ENCODE measurements at regions not wholly inside any gene's neighbourhood (a gene's known extent, or its start where the extent isn't known, plus 50 kb on each side); places are given as distances from the start of the nearest gene placed in this dataset.
"Not testable (repeated sequence)": the region's sequence is repeated elsewhere in the genome, so short reads cannot be mapped to it uniquely, and the experiment has no call there.

DNA sequence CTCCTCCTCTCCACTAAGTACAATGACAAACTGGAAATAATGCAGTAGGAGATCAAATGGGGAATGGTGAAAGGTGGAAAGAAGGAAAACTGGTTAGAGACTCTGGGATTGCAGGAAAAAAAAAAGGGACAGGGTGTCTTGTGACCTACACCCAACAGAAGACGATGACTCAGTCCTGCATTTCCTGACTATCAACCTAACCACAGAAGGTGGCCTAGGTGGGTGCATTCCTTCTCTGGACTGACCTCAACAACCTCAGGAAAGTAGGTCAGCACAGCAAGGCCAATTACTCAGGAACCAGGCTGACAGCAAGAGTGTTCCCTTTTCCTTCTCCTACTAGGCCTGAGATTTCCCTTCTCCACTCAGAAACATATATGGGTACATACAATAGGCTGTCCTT, 1386.4 kb upstream of the ZEB2 start:
- no peak for DNase-seq (ENCODE audit: low read depth)

DNA sequence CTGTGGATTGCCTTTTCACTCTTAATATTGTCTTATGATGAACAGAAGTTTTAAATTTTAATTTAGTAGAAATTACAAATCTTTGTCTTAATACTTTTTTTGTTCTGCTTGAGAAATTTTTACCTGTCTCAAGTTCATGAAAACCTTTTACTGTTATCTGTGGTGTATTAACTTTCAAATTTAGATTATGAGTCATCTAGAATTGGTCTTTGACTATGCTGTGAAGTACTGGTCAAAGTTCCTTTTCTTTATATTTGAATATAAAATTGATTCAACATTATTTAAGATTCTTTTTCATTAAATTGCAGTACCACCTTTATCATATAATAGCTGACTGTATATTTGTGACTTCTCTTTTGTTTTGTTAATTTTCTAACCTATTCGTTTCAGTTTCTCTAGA, 1385.5 kb upstream of the ZEB2 start:
- no peak for DNase-seq (ENCODE audit: low read depth)

GRCh38 chr2:145897151-145897550, 1377.2 kb upstream of the ZEB2 start:
- DNase-seq (ENCODE audit: low read depth), result no peak

DNA sequence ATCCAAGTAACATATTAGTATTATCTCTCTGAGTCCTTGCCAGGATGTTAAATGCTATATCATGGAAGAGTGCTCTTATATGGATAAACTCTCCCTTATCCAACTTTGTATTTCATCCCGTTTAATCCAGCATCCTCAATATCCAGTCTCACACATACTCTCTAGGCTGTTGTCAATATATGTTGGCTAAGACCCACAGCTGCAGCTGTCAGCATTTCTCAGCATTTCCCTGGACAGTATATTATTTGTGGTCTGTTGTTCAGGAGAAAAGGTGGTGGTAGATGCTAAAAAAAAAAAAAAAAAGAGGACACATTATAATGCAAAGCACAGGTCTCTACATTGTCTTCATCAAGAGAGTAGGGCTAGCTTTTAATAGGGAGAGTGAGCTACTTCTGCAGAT, 1368.0 kb upstream of the ZEB2 start:
- DNase-seq (ENCODE audit: low read depth), result no peak

- not testable (repeated sequence) for DNase-seq (ENCODE audit: low read depth)
These were observed 1361.1 kb upstream of the ZEB2 start for GRCh38 chr2:145880997-145881396.

DNA sequence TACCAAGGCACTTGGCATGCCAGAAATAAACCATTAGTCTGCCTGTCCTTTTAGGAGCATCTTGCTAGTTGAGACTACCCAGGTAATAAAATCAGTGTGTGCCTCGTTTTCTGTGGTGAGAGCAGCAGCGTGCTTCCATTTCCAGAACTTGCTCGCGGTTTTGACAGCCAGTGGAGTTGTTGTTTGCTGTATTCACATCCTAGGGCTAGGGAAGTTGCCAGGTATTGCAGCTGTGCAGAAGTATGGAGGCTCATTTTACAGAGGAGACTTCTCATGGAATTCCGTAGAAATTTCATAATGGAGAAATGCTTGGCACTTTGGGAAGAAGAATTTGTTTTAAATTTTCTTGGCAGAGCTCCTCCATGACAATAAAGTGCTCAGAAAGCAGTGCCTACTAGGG, 1355.1 kb upstream of the ZEB2 start:
- DNase-seq (ENCODE audit: low read depth), result no peak

DNA sequence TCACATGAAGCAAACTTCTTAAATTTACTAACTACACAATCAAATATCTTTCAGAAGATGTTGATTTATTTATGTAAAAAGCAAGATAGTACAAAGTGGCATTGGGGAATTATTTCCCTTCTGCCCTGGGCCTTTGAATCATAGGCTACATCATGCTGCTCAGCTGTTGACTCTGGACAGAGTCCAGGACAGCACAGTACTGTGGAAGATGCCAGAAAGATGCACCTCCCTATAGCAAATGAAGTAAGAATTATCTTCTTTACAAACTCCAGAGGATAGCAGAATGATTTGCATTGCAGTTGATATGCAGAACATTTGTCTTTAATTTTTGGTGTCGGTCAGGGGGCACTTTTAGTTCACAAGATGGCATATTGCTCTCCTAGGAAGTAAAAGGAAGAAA, 1354.5 kb upstream of the ZEB2 start:
- no peak for DNase-seq (ENCODE audit: low read depth)

DNA sequence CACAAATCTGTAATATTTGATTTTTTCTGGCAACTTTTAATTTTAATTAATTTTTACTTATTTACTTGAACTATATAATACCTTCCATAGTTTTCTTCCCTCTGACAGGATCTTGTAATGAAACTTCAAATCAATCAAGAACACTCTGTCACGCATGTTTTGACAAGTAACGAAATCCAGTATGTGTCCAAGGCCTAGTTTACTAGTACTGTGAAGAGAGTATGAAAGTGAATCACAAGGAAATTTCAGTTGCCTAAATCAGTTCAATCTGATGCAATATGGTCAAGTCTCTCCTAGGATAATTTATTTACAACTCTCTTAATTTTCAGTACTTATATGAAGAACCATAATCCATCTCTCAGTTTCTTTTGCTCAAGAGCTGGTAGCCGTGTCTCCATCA, 1344.6 kb upstream of the ZEB2 start:
- DNase-seq (ENCODE audit: low read depth), result no peak

GRCh38 chr2:145861940-145862339, 1342.0 kb upstream of the ZEB2 start:
- no peak for DNase-seq (ENCODE audit: low read depth)

DNA sequence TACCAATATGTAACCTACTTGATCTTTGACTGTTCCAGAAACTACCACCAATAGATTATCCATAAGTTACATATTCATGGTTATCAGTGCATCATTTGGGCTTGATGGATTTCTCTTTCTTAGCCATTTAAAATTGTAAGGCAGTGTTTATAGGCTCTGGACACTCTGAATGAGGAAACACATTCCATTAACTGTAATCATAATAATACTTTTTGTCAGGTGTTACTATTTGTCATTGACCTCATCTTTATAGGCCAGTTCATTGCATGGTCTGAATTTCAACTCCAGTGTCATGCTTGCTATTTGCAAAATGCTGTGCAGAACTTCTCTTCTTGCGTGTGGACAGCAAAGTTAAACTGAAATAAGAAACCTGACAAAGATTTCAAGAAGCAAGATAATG, 1340.2 kb upstream of the ZEB2 start:
- DNase-seq (ENCODE audit: low read depth), result no peak

- no peak for DNase-seq (ENCODE audit: low read depth)
These were observed 1335.2 kb upstream of the ZEB2 start for GRCh38 chr2:145855142-145855541.

DNA sequence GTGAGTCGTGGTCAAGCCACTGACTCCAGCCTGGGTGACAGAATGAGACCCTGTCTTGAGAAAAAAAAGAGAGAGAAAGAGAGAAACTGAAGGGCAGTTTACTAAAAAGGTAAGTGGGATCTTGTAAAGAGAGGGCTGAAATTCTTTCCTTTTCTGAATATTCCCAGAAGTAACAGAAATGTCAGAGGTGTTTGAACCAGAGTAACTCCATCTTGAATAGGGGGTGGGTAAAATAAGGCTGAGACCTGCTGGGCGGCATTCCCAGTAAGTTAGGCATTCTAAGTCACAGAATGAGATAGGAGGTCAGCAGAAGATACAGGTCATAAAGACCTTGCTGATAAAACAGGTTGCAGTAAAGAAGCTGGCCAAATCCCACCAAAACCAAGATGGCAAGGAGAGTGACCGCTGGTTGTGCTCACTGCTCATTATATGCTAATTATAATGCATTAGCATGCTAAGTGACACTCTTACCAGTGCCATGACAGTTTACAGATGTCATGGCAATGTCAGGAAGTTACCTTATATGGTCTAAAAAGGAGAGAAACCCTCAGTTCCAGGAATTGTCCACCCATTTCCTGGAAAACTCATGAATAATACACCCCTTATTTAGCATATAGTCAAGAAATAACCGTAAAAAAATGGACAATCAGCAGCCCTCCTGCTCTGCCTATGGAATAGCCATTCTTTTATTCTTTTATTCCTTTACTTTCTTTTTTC, 1334.3 kb upstream of the ZEB2 start:
- no peak for DNase-seq (ENCODE audit: low read depth)

DNA sequence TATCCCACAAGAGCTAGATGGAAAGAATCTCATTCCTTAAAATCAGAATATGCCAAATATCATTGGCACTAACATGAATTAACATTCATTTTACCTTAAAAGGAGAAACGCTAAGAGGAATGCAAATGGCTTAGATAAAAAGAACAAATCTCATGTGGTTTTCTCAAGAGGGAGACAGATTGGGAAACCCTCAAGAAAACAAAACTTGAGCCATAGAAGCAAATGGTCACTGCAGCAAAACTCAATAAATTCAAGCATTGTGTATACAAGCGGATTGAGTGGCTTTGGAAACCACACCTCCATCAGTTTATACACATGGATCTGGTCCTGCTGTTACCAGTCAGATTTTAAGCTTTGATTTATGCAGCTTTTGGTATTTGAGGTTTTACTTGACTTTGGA, 1331.8 kb upstream of the ZEB2 start:
- DNase-seq (ENCODE audit: low read depth), result no peak

- DNase-seq (ENCODE audit: low read depth), result no peak
These were observed 1329.5 kb upstream of the ZEB2 start for GRCh38 chr2:145849466-145849865.

DNA sequence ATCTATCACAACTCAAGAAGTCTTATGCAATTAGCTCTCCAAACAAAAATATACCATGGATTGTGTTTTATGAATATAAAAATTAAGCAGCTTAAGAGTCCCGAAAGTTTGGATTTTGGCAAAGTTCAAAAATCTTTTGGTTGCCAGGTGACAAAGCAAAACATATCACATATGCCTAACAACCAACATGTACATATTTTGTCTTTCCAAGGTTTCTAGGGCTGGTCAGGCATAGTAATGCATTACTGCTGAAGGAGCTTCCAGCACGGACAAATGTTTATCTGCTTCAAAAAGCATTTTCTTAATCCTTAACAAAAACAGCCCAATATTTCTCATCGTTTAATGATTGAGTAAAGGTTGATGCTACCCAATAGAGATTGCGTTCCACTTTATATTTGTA, 1327.1 kb upstream of the ZEB2 start:
- no peak for DNase-seq (ENCODE audit: low read depth)

DNA sequence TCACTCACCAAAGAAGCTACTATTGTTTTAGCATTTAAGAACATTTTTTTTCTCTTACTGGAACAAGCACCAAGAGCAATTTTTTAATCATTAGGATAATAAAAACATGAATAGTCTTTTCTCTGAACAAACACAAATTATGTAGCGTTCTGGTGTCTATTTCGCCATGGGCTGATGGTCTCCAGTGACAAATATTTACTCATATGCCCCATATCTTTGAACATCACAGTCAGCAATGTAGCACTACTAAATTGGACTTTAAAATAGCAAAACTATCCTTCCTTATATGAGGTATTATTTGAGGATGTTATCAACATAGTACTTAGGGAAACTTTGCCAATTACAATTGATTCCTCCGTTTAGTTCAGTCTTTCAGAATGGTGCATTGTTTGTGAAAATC, 1326.0 kb upstream of the ZEB2 start:
- DNase-seq (ENCODE audit: low read depth), result no peak

DNA sequence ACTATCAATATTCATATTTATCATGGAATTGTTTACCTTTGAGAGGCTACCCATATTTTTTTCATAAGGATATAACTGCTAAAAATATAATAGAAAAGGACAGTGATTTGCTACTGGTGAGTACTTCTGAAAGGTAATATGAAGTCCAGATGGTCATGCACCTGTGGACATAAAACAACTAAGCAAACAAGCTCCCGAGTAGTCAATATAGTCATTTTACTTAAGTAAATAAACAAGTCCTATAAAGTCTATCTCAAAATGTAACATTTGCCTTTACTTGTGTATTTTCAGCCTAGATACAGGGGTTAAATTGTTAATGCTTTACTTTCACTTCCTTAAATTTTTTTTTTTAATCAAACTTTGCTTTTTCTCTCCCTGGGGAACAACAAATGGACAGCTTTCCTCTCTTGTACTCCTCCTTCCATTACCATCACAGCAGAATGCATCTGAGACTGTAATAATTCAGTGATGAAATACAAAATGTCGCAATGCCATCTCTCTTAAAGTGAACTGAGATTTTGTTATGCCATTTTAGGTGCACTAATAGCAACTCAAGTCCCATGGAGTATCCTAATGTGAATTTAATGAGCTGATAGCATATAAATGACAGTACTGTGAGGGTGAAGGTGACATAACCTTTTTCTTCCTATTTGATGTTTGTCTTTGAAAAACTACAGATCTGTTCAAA, 1325.4 kb upstream of the ZEB2 start:
- no peak for DNase-seq (ENCODE audit: low read depth)

GRCh38 chr2:145841973-145842372, 1322.1 kb upstream of the ZEB2 start:
- DNase-seq (ENCODE audit: low read depth), result no peak

DNA sequence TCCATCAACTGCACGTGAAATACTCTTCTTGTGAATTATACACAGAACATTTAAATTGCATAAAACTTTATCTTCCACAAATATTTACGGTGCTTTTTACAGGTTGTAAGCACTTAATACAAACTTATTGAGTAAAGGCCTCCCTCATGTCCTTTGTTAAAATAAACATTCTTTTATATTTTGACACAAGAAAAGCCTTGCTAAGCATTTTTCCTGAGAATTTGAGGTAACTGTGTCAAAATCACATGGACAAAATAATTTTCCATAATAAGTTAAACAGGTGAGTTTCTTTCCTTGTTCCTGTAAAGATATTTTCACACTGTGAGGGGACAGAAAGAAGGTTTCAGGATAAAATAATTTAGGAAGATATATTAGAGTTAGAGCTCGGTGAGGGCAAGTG, 1317.1 kb upstream of the ZEB2 start:
- no peak for DNase-seq (ENCODE audit: low read depth)

DNA sequence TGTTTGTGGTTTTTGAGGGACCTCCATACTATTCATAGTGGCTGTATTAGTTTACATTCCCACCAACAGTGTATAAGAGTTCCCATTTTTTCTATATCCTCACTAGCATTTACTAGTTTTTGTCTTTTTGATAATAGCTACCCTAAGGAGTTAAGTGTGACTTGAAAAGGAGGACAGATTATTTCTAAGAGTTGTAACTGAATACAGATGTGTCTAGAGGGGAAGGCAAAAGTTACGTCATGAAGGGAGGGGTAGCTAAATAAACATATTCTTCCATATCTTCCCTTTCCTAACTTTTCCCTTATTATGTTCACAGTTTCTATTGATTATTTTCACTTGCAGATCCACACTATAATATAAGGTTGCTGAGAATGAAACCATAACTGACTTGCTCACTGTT, 1315.7 kb upstream of the ZEB2 start:
- DNase-seq (ENCODE audit: low read depth), result no peak

- no peak for DNase-seq (ENCODE audit: low read depth)
These were observed 1312.8 kb upstream of the ZEB2 start for GRCh38 chr2:145832681-145833080.

DNA sequence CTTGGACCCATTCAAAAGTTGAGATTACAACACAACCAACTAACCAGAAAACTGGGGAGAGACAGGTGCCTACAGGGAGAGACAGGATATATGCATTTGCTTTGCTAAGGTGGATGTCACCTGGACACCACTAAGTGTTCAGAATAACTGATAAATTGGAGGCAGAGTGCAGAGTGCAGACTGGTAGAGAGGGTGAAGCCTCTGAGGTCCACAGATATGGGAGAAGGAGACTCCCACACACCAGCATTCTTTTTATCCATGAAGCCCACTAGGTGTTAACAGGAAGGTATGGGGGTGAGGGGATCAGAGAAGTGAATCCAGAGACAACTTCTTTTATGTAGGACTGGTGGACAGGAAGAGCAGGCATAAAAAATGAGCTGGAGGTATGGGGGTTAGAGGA, 1310.0 kb upstream of the ZEB2 start:
- no peak for DNase-seq (ENCODE audit: low read depth)

- no peak for DNase-seq (ENCODE audit: low read depth)
These were observed 1307.3 kb upstream of the ZEB2 start for GRCh38 chr2:145827235-145827634.

DNA sequence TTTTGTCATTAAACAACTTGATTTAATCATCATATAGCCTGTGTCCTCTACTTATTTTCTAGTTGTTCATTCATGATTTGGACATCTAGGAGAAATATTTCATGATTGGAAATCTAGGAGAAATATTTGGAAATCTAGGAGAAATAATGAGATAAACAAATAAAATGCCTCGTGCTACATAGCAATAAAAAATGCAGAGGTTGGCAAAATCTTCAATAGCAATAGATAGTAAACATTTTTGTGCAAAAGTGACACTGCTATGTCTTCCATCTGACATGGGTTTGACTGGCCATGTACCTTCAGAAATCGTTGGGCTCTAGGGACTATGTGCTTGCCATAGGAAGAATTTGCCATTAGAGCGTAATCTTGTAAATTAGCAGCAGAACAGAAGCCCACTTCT, 1304.5 kb upstream of the ZEB2 start:
- no peak for DNase-seq (ENCODE audit: low read depth)

Measured in stimulated activated CD8-positive, alpha-beta memory T cell treated with anti-CD3 and anti-CD28 coated beads, Interleukin-4, amount 100 ng/mL, for 24 hours (primary cell).